GM11168 (cell line): ENCODE measurements at regions not wholly inside any gene's neighbourhood (a gene's known extent, or its start where the extent isn't known, plus 50 kb on each side); places are given as distances from the start of the nearest gene placed in this dataset.

Experiments
- in situ Hi-C: fragments of 300-500 bp; cut with MboI; formaldehyde crosslinking; loops from one replicate; pipeline ENCODE4 v1.12.0; 2022; ENCODE audit warnings: low sequenced_read_pairs; ENCODE audit not compliant: unreplicated experiment

- in situ Hi-C loops, result no loop called here
These were observed 76.7 kb upstream of the BARX2 start for GRCh38 chr11:129298988-129299387.

GRCh38 chr11:129295746-129296145 lies 79.9 kb upstream of the BARX2 start:
- in situ Hi-C loops, result no loop called here

DNA sequence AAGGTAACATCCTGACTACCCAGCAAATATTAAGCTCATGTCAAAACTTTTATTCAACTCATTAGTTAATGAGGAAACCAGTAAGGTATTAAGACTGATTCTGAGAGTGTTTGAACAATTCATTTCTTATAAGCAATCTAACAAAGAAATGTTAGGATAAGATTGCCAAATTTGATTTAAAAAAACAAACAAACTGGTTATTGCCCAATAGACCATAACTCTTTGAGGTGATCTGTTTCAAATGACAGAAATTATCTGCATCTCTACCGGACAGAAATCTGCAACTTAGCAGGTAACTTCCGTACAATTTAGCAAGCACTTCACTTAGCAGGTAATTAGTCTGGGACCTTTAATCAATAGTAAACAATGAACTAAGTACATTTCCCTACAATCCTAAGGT lies 82.9 kb upstream of the BARX2 start:
- in situ Hi-C loops, result no loop called here

- in situ Hi-C loops, result no loop called here
These were observed 83.6 kb upstream of the BARX2 start for GRCh38 chr11:129292092-129292491.

- in situ Hi-C loops, result no loop called here
These were observed 84.1 kb upstream of the BARX2 start for GRCh38 chr11:129291546-129291945.

- in situ Hi-C loops, result no loop called here
These were observed 84.7 kb upstream of the BARX2 start for GRCh38 chr11:129290966-129291365.

DNA sequence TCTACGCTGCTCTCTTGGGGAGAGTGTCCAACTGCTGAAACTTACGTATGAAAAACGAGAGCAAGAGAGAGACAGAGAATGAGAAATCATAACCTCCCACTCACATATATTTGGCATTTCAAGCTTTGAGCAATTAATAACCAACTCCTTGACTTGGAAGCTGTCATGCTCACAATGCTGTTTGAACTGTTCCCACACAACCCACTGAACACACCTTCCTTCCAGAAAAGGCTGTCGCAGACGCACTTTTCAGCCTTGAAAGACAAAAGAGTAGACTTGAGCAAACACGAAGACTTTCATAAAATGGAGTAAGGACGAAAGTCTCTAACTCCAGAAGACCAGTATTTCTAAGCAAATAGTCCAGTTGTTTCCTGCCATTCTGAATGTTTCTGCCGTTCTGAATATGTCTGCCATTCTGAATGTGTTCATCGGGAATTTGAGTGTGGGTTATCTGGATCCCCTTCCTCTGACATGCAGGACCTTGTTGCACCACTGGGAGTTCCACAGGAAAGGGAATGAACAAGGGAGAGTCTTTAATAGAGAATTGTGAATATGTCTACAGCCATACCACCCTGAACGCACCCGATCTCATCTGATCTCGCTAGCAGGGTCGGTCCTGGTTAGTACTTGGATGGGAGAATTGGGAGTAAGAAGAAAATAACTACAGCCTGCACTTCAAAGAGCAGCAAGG lies 86.2 kb upstream of the BARX2 start:
- in situ Hi-C loops, result no loop called here

DNA sequence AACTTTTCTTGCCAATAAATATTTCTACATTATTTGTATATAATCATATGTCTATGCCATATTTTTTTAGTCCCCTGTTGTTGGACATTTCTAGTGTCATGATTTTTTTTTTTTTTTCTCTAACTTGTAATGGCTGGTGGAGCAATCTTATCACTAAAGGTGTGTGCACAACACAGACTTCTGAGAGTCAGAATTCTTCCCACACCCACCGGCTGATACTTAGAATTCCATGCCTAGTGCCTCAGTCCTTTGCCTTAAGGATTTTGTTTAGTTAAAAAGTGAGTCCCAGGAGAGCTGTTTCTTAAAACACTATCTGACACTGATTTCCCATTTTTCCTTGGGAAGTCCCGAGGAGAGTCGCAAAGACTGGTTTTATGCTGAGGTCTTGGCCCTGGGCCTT lies 87.7 kb upstream of the BARX2 start:
- in situ Hi-C loops, result no loop called here

- in situ Hi-C loops, result no loop called here
These were observed 88.8 kb upstream of the BARX2 start for GRCh38 chr11:129286813-129287212.

GRCh38 chr11:129285402-129285786 lies 90.3 kb upstream of the BARX2 start:
- in situ Hi-C loops, result no loop called here

- in situ Hi-C loops, result no loop called here
These were observed 91.0 kb upstream of the ARHGAP32 start for GRCh38 chr11:129283141-129283540.

GRCh38 chr11:129282634-129283033 lies 90.5 kb upstream of the ARHGAP32 start:
- in situ Hi-C loops, result no loop called here

- in situ Hi-C loops, result no loop called here
These were observed 89.6 kb upstream of the ARHGAP32 start for GRCh38 chr11:129281471-129282415.

- in situ Hi-C loops, result no loop called here
These were observed 88.1 kb upstream of the ARHGAP32 start for GRCh38 chr11:129280027-129280811.

GRCh38 chr11:129279326-129280026 lies 87.4 kb upstream of the ARHGAP32 start:
- in situ Hi-C loops, result no loop called here

GRCh38 chr11:129278586-129279319 lies 86.6 kb upstream of the ARHGAP32 start:
- in situ Hi-C loops, result no loop called here

DNA sequence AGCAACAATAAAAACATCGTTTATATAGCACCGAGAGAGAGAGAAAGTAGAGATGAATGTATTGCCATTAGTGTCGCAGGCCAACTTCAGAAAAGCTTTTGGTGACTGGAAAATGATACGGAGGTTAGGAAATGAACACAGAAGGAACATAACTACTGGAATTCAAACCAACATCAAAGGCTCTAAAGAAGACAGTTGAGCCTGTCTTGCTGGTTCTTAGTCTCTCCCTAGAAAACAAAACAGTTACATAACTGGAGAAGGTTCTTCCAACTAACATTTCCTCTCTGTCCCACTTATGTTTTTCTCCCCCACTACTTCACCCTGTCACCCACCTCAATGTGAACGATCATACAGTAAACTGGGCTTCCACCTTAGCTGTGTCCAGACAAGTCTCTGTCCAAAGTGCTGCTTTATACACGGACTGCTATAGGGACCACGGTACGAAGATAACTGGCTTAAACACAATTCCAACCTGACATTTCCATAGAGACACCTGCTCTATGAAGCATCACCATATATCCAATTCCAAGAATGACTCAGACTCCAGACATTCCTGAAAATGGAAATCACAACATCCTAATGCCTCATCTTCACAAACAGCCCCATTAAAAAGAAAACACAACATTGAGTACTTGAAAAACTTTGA lies 85.2 kb upstream of the ARHGAP32 start:
- in situ Hi-C loops, result no loop called here

DNA sequence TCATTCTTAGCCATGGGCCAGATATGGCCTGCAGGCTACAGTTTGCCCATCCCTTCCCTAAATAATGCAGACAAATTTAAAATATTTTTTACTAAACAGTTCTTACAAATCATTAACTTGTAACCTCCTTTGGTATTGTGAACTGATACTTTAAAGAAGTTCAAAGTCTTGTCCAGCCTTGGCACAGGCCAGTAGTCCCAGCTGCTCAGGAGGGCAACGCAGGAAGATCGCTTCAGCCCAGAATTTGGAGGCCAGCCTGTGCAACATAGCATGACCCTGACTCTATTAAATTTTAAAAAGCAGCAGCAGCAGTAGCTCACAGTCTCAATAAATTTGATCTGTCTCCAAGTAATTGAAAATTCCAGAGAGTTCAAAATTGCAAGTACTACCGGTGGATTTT lies 83.7 kb upstream of the ARHGAP32 start:
- in situ Hi-C loops, result no loop called here
